ENCODE measurements at regions not wholly inside any gene's neighbourhood (a gene's known extent, or its start where the extent isn't known, plus 50 kb on each side); places are given as distances from the start of the nearest gene placed in this dataset.

DNA sequence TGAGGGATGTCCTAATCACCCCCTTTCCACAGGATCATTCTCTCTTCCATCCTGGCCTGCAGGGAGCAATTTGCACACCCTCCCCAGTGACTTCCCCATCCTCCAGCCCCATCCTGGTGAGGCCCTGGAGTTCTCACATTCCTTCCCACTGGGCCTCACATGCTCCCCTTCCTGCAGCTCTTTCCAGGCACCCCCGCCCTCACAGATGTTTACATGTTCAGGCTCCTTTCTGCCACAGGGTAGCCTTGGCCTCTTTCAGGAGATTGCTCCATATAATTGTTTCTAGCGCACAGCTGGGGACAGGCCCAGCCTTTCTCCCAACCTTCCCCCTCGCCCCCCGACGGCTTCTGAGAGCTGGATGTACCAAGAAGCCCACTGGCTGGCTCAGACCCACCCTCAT, 288.4 kb upstream of the TRIB2 start:
- TF ChIP-seq CTCF (IDR thresholded peaks at IDR 0.05) (no peak), POLR2A (IDR thresholded peaks at IDR 0.05) (no peak)
